HUES48 (cell line): ENCODE measurements at regions not wholly inside any gene's neighbourhood (a gene's known extent, or its start where the extent isn't known, plus 50 kb on each side); places are given as distances from the start of the nearest gene placed in this dataset.
"Not testable (repeated sequence)": the region's sequence is repeated elsewhere in the genome, so short reads cannot be mapped to it uniquely, and the experiment has no call there.

Experiments
- H3K27ac ChIP-seq: one replicate; pipeline ENCODE4 v1.7.0; 2013; ENCODE audit warnings: low read depth, low read length, inconsistent platforms
- H3K27me3 ChIP-seq: 2 replicates; pipeline ENCODE4 v1.6.1; 2013; ENCODE audit warnings: mild to moderate bottlenecking, low read length; ENCODE audit not compliant: control insufficient read depth, insufficient read depth
- H3K36me3 ChIP-seq: 2 replicates; pipeline ENCODE4 v1.6.1; 2013; ENCODE audit warnings: low read length; ENCODE audit not compliant: control insufficient read depth, insufficient read depth
- H3K4me1 ChIP-seq: 2 replicates; pipeline ENCODE4 v1.6.1; 2013; ENCODE audit warnings: mild to moderate bottlenecking, low read length; ENCODE audit not compliant: control insufficient read depth, insufficient read depth
- H3K4me3 ChIP-seq: 2 replicates; pipeline ENCODE4 v1.5.1; 2013; ENCODE audit warnings: mild to moderate bottlenecking, low read depth, low read length
- H3K9ac ChIP-seq: 2 replicates; pipeline ENCODE4 v1.6.1; 2013; ENCODE audit warnings: mild to moderate bottlenecking, low read depth, low read length, moderate library complexity
- H3K9me3 ChIP-seq: 2 replicates; pipeline ENCODE4 v1.6.1; 2013; ENCODE audit warnings: low read length; ENCODE audit not compliant: control insufficient read depth, insufficient read depth

- no peaks in the 10 kb centered on the region for H3K36me3 ChIP-seq
- H3K4me1 ChIP-seq = peaks cover 22% of the 10 kb centered on the region
- no peaks in the 10 kb centered on the region for H3K27me3 ChIP-seq
- H3K4me3 ChIP-seq = no peak overlapping the region
- no peaks in the 10 kb centered on the region for H3K9me3 ChIP-seq
- H3K9ac ChIP-seq = no peak overlapping the region
- H3K27ac ChIP-seq = no peak overlapping the region
Measured at GRCh38 chr7:26955516-26955915, 91.1 kb upstream of the SKAP2 start.

- no peak overlapping the region for H3K27ac ChIP-seq
- H3K9ac ChIP-seq = no peak overlapping the region
- H3K27me3 ChIP-seq = no peaks in the 10 kb centered on the region
- H3K4me3 ChIP-seq = no peak overlapping the region
- peaks cover 27% of the 10 kb centered on the region for H3K4me1 ChIP-seq
- no peaks in the 10 kb centered on the region for H3K9me3 ChIP-seq
- no peaks in the 10 kb centered on the region for H3K36me3 ChIP-seq
Measured at GRCh38 chr7:26954951-26955350, 90.6 kb upstream of the SKAP2 start.

GRCh38 chr7:26951407-26951950 lies 87.1 kb upstream of the SKAP2 start:
- no peaks in the 10 kb centered on the region for H3K27me3 ChIP-seq
- no peak overlapping the region for H3K27ac ChIP-seq
- no peak overlapping the region for H3K9ac ChIP-seq
- no peaks in the 10 kb centered on the region for H3K36me3 ChIP-seq
- H3K4me1 ChIP-seq = peaks cover 54% of the 10 kb centered on the region
- H3K9me3 ChIP-seq = no peaks in the 10 kb centered on the region
- no peak overlapping the region for H3K4me3 ChIP-seq

- Histone ChIP-seq H3K27ac (peak overlapping the region; percentile 99), H3K9ac (no peak overlapping the region), H3K27me3 (no peaks in the 10 kb centered on the region), H3K4me3 (no peak overlapping the region), H3K36me3 (no peaks in the 10 kb centered on the region), H3K9me3 (no peaks in the 10 kb centered on the region), H3K4me1 (peaks cover 54% of the 10 kb centered on the region)
Measured at GRCh38 chr7:26950889-26951288, 86.5 kb upstream of the SKAP2 start.

- Histone ChIP-seq H3K4me3 (peak overlapping the region; percentile 4; the same call in 1 of the 2 replicates), H3K9me3 (no peaks in the 10 kb centered on the region), H3K27me3 (no peaks in the 10 kb centered on the region), H3K27ac (peak overlapping the region; percentile 99), H3K36me3 (no peaks in the 10 kb centered on the region), H3K4me1 (peaks cover 61% of the 10 kb centered on the region), H3K9ac (no peak overlapping the region)
Measured at GRCh38 chr7:26949319-26949718, 84.9 kb upstream of the SKAP2 start.

GRCh38 chr7:26948617-26949118 lies 84.3 kb upstream of the SKAP2 start:
- H3K36me3 ChIP-seq = no peaks in the 10 kb centered on the region
- H3K9ac ChIP-seq = peak overlapping the region; percentile 55
- peak overlapping the region; percentile 99 for H3K27ac ChIP-seq

GRCh38 chr7:26944501-26945358 lies 80.3 kb upstream of the SKAP2 start:
- peak overlapping the region; percentile 34 for H3K27ac ChIP-seq
- H3K27me3 ChIP-seq = no peaks in the 10 kb centered on the region
- no peaks in the 10 kb centered on the region for H3K9me3 ChIP-seq
- no peaks in the 10 kb centered on the region for H3K36me3 ChIP-seq
- H3K9ac ChIP-seq = no peak overlapping the region
- H3K4me1 ChIP-seq = peaks cover 61% of the 10 kb centered on the region
- H3K4me3 ChIP-seq = no peak overlapping the region

More at GRCh38 chr7:26948617-26949118, 84.3 kb upstream of the SKAP2 start:
- Histone ChIP-seq H3K27me3 (no peaks in the 10 kb centered on the region), H3K4me3 (peak overlapping the region; percentile 42), H3K9me3 (no peaks in the 10 kb centered on the region), H3K4me1 (peaks cover 68% of the 10 kb centered on the region)

- Histone ChIP-seq H3K4me1 (peaks cover 18% of the 10 kb centered on the region), H3K9ac (no peak overlapping the region), H3K27me3 (no peaks in the 10 kb centered on the region), H3K27ac (no peak overlapping the region), H3K4me3 (no peak overlapping the region), H3K9me3 (no peaks in the 10 kb centered on the region), H3K36me3 (no peaks in the 10 kb centered on the region)
Measured at GRCh38 chr7:26937939-26938623, 73.7 kb upstream of the SKAP2 start.

- no peaks in the 10 kb centered on the region for H3K36me3 ChIP-seq
Measured at GRCh38 chr7:26937306-26937705, 72.9 kb upstream of the SKAP2 start.

GRCh38 chr7:26932616-26933015 lies 68.2 kb upstream of the SKAP2 start:
- not testable (repeated sequence) for H3K9me3 ChIP-seq, H3K4me3 ChIP-seq, H3K9ac ChIP-seq, H3K36me3 ChIP-seq, H3K27ac ChIP-seq, H3K4me1 ChIP-seq, H3K27me3 ChIP-seq

More at GRCh38 chr7:26937306-26937705, 72.9 kb upstream of the SKAP2 start:
- Histone ChIP-seq H3K4me1 (peaks cover 10% of the 10 kb centered on the region), H3K9ac (no peak overlapping the region), H3K27me3 (no peaks in the 10 kb centered on the region), H3K27ac (no peak overlapping the region), H3K9me3 (no peaks in the 10 kb centered on the region), H3K4me3 (no peak overlapping the region)

- Histone ChIP-seq H3K27ac (no peak overlapping the region), H3K36me3 (no peaks in the 10 kb centered on the region), H3K4me3 (no peak overlapping the region)
Measured at GRCh38 chr7:26930845-26931244, 66.5 kb upstream of the SKAP2 start.

More at GRCh38 chr7:26930845-26931244, 66.5 kb upstream of the SKAP2 start:
- Histone ChIP-seq H3K27me3 (no peaks in the 10 kb centered on the region), H3K9ac (no peak overlapping the region), H3K4me1 (no peaks in the 10 kb centered on the region), H3K9me3 (no peaks in the 10 kb centered on the region)
